ENCODE measurements at regions not wholly inside any gene's neighbourhood (a gene's known extent, or its start where the extent isn't known, plus 50 kb on each side); places are given as distances from the start of the nearest gene placed in this dataset.
"Not testable (repeated sequence)": the region's sequence is repeated elsewhere in the genome, so short reads cannot be mapped to it uniquely, and the experiment has no call there.

- no peak overlapping the region for H3K4me3 ChIP-seq (replicated peaks in 1 of 2; ENCODE audit: low read depth in 2 of 2, low read length in 2 of 2)
- TF ChIP-seq, protein P1, sequence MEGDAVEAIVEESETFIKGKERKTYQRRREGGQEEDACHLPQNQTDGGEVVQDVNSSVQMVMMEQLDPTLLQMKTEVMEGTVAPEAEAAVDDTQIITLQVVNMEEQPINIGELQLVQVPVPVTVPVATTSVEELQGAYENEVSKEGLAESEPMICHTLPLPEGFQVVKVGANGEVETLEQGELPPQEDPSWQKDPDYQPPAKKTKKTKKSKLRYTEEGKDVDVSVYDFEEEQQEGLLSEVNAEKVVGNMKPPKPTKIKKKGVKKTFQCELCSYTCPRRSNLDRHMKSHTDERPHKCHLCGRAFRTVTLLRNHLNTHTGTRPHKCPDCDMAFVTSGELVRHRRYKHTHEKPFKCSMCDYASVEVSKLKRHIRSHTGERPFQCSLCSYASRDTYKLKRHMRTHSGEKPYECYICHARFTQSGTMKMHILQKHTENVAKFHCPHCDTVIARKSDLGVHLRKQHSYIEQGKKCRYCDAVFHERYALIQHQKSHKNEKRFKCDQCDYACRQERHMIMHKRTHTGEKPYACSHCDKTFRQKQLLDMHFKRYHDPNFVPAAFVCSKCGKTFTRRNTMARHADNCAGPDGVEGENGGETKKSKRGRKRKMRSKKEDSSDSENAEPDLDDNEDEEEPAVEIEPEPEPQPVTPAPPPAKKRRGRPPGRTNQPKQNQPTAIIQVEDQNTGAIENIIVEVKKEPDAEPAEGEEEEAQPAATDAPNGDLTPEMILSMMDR (IDR thresholded peaks at IDR 0.05; ENCODE audit: low read depth, low read length): no peak
- no peak for DNase-seq (ENCODE audit: low read depth in 2 of 2)
Measured at GRCh38 chr14:48714366-48714765, 871.8 kb downstream of the RPS29 start.

GRCh38 chr14:48710133-48710532 lies 876.0 kb downstream of the RPS29 start:
- H3K4me3 ChIP-seq (replicated peaks in 1 of 2; ENCODE audit: low read depth in 2 of 2, low read length in 2 of 2): no peak overlapping the region
- no peak for DNase-seq (ENCODE audit: low read depth in 2 of 2)
- TF ChIP-seq, protein P1 (IDR thresholded peaks at IDR 0.05; ENCODE audit: low read depth, low read length): no peak

DNA sequence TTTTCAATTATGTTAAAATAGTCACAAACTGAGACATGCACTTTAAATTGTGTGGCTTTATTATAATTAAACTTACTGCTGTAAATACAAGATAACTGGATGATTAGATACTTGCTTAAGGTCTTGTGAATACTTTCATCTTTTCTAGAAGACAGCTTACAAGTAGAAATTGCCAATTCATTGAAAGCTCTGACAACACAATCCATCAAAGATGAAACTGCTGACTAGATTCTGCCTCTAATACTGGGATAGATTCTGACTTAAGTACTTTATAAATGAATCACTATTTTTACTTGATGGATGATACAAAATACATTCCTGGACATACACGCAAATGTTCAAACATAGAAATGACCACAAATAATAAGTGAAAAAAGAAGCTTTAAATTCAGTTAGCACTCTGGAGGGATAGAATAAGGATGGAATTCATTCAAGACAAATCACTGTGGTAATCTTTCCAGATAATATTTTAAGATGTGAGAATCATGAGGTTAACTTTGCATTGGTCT lies 876.8 kb downstream of the RPS29 start:
- DNase-seq (ENCODE audit: low read depth in 2 of 2): no peak
- TF ChIP-seq, protein P1 (IDR thresholded peaks at IDR 0.05; ENCODE audit: low read depth, low read length): no peak
- no peak overlapping the region for H3K4me3 ChIP-seq (replicated peaks in 1 of 2; ENCODE audit: low read depth in 2 of 2, low read length in 2 of 2)

DNA sequence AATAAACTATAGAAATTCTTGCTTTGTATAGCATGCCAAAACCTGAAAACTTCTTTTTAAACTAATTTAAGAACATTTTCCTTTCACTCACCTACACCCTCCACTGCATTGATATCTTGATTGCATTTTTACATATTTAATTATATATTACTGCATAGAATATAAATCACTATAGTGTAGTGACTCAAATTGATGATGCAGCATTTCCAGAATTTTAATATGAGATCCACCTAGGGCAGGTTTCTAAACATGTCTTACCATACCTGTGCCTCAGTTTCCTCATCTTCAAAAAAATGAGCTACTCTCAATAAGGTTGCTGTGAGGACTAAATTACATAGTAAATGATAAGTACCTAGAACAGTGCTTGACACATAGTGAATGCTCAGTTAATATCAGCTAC lies 881.5 kb downstream of the RPS29 start:
- DNase-seq (ENCODE audit: low read depth in 2 of 2): no peak

GRCh38 chr14:48703728-48704467 lies 882.3 kb downstream of the RPS29 start:
- TF ChIP-seq, protein P1 (IDR thresholded peaks at IDR 0.05; ENCODE audit: low read depth, low read length): no peak
- DNase-seq (ENCODE audit: low read depth in 2 of 2): peak in 1 of 2 donors; percentile 5
- no peak overlapping the region for H3K4me3 ChIP-seq (replicated peaks in 1 of 2; ENCODE audit: low read depth in 2 of 2, low read length in 2 of 2)

More for the DNA sequence above, 881.5 kb downstream of the RPS29 start:
- TF ChIP-seq, protein P1 (IDR thresholded peaks at IDR 0.05; ENCODE audit: low read depth, low read length): no peak
- H3K4me3 ChIP-seq (replicated peaks in 1 of 2; ENCODE audit: low read depth in 2 of 2, low read length in 2 of 2): no peak overlapping the region

GRCh38 chr14:48697362-48697761 lies 888.8 kb downstream of the RPS29 start:
- not testable (repeated sequence) for H3K4me3 ChIP-seq (replicated peaks in 1 of 2; ENCODE audit: low read depth in 2 of 2, low read length in 2 of 2); DNase-seq (ENCODE audit: low read depth in 2 of 2)

- TF ChIP-seq, protein P1 (IDR thresholded peaks at IDR 0.05; ENCODE audit: low read depth, low read length): no peak
- no peak for DNase-seq (ENCODE audit: low read depth in 2 of 2)
- no peak overlapping the region for H3K4me3 ChIP-seq (replicated peaks in 1 of 2; ENCODE audit: low read depth in 2 of 2, low read length in 2 of 2)
Measured at GRCh38 chr14:48693793-48694192, 892.4 kb downstream of the RPS29 start.
